Glutamatergic neuron (in vitro differentiated cells): ENCODE measurements at regions not wholly inside any gene's neighbourhood (a gene's known extent, or its start where the extent isn't known, plus 50 kb on each side); places are given as distances from the start of the nearest gene placed in this dataset.

Experiments used
- DNase-seq: peaks from one replicate; pipeline ENCODE4 v3.0.0; 2022
- H3K27ac Mint-ChIP-seq: one replicate; pipeline ENCODE4 v1.8.0; 2020; ENCODE audit warnings: mild to moderate bottlenecking, mixed read lengths, inconsistent platforms; ENCODE audit not compliant: unreplicated experiment
- H3K27me3 Mint-ChIP-seq: one replicate; pipeline ENCODE4 v1.8.0; 2020; ENCODE audit warnings: mild to moderate bottlenecking, moderate library complexity, mixed read lengths, inconsistent platforms; ENCODE audit not compliant: unreplicated experiment
- H3K36me3 Mint-ChIP-seq: one replicate; pipeline ENCODE4 v1.8.0; 2020; ENCODE audit warnings: mild to moderate bottlenecking, mixed read lengths, inconsistent platforms; ENCODE audit not compliant: unreplicated experiment
- H3K4me1 Mint-ChIP-seq: one replicate; pipeline ENCODE4 v1.8.0; 2020; ENCODE audit warnings: mild to moderate bottlenecking, low read depth, mixed read lengths, inconsistent platforms; ENCODE audit not compliant: unreplicated experiment
- H3K4me3 Mint-ChIP-seq: one replicate; pipeline ENCODE4 v1.8.0; 2020; ENCODE audit warnings: mild to moderate bottlenecking, mixed read lengths, inconsistent platforms; ENCODE audit not compliant: unreplicated experiment
- H3K9me3 Mint-ChIP-seq: one replicate; pipeline ENCODE4 v1.8.0; 2020; ENCODE audit warnings: mild to moderate bottlenecking, moderate library complexity, mixed read lengths, inconsistent platforms; ENCODE audit not compliant: unreplicated experiment
- CTCF ChIP-seq: fragments of 200-600 bp; sonication (generic); IDR thresholded peaks from one replicate; pipeline ENCODE4 v1.5.0; 2021; ENCODE audit not compliant: partially characterized antibody, unreplicated experiment

DNA sequence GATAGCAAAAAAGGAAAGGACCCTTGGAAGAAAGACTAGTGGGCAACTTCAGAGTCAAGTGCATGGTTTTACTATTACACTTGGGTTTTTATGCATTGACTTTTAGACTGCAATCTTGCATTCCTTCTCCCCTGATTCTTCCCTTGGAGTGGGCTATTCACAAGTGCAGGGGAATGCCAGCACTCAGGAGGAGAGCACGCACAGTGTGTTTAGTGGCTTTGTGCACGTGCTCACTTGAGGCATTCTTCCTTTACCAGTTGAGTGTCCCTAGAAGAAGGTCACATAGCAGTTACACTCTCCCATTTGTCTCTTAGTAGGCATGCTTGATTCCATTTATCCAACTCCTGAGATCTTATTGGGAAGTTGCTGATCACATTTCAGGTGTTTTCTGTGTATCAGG lies 351.1 kb upstream of the HSFY2 start:
- no peak for DNase-seq
- Mint-ChIP-seq H3K27ac (no peak overlapping the region), H3K36me3 (no peaks in the 10 kb centered on the region), H3K27me3 (no peaks in the 10 kb centered on the region), H3K9me3 (no peaks in the 10 kb centered on the region), H3K4me1 (no peaks in the 10 kb centered on the region), H3K4me3 (no peak overlapping the region)
- no peak for TF ChIP-seq CTCF

- TF ChIP-seq CTCF, result no peak
- DNase-seq, result no peak
- Mint-ChIP-seq H3K27me3 (no peaks in the 10 kb centered on the region), H3K27ac (no peak overlapping the region), H3K4me3 (no peak overlapping the region), H3K9me3 (no peaks in the 10 kb centered on the region), H3K36me3 (no peaks in the 10 kb centered on the region), H3K4me1 (no peaks in the 10 kb centered on the region)
Observed at GRCh38 chrY:19122450-19122849, 348.9 kb upstream of the HSFY2 start.

GRCh38 chrY:19098349-19098748 lies 324.8 kb upstream of the HSFY2 start:
- no peaks in the 10 kb centered on the region for H3K36me3 Mint-ChIP-seq
- no peak overlapping the region for H3K4me3 Mint-ChIP-seq
- no peak for TF ChIP-seq CTCF
- no peak for DNase-seq
- H3K27ac Mint-ChIP-seq, result no peak overlapping the region
- peaks cover 3% of the 10 kb centered on the region for H3K9me3 Mint-ChIP-seq
- peaks cover 3% of the 10 kb centered on the region for H3K27me3 Mint-ChIP-seq
- no peaks in the 10 kb centered on the region for H3K4me1 Mint-ChIP-seq

- Mint-ChIP-seq H3K27me3 (no peaks in the 10 kb centered on the region), H3K9me3 (peaks cover 3% of the 10 kb centered on the region), H3K4me3 (no peak overlapping the region), H3K4me1 (no peaks in the 10 kb centered on the region), H3K27ac (no peak overlapping the region), H3K36me3 (no peaks in the 10 kb centered on the region)
- TF ChIP-seq CTCF, result no peak
- no peak for DNase-seq
Observed at GRCh38 chrY:19095460-19095859, 321.9 kb upstream of the HSFY2 start.

- no peak for DNase-seq
- Mint-ChIP-seq H3K9me3 (no peaks in the 10 kb centered on the region), H3K4me3 (no peak overlapping the region), H3K4me1 (no peaks in the 10 kb centered on the region), H3K36me3 (no peaks in the 10 kb centered on the region), H3K27ac (no peak overlapping the region), H3K27me3 (no peaks in the 10 kb centered on the region)
- no peak for TF ChIP-seq CTCF
Observed at GRCh38 chrY:19083006-19083405, 309.5 kb upstream of the HSFY2 start.
